ENCODE measurements at regions not wholly inside any gene's neighbourhood (a gene's known extent, or its start where the extent isn't known, plus 50 kb on each side); places are given as distances from the start of the nearest gene placed in this dataset.

DNA sequence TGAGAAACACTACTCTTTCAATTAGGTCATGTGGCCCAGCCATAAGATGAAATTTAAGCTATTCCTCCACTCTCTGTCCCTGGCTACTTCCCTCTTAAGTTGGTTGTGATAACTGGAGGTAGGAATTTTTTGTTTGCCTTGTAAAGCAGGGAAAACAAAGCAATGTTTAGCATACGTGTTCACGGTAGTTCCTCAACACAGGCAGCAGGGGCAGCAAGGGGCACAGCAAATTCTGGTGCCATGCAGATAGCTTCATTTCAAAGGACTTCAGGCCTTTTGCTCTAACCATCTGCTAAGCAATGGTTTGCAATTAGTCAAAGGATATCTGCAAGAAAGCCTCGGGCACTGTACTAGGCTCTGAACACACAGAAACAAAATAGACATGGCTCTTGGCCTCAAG lies 330.2 kb downstream of the ZIC3 start:
- TF ChIP-seq POLR2A (IDR thresholded peaks at IDR 0.05) (no peak), EP300 (IDR thresholded peaks at IDR 0.05) (no peak)
- TF ChIP-seq, protein P1, sequence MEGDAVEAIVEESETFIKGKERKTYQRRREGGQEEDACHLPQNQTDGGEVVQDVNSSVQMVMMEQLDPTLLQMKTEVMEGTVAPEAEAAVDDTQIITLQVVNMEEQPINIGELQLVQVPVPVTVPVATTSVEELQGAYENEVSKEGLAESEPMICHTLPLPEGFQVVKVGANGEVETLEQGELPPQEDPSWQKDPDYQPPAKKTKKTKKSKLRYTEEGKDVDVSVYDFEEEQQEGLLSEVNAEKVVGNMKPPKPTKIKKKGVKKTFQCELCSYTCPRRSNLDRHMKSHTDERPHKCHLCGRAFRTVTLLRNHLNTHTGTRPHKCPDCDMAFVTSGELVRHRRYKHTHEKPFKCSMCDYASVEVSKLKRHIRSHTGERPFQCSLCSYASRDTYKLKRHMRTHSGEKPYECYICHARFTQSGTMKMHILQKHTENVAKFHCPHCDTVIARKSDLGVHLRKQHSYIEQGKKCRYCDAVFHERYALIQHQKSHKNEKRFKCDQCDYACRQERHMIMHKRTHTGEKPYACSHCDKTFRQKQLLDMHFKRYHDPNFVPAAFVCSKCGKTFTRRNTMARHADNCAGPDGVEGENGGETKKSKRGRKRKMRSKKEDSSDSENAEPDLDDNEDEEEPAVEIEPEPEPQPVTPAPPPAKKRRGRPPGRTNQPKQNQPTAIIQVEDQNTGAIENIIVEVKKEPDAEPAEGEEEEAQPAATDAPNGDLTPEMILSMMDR (IDR thresholded peaks at IDR 0.05), result no peak
